ENCODE measurements at regions not wholly inside any gene's neighbourhood (a gene's known extent, or its start where the extent isn't known, plus 50 kb on each side); places are given as distances from the start of the nearest gene placed in this dataset.

- TF ChIP-seq CTCF (IDR thresholded peaks at IDR 0.05; ENCODE audit: insufficient read depth, low read length, poor library complexity, severe bottlenecking), result no peak
- no peak for TF ChIP-seq EZH2phosphoT487 (conservative IDR thresholded peaks at IDR 0.05; ENCODE audit: low read length)
Observed at GRCh38 chr2:12835733-12836132, 119.0 kb downstream of the TRIB2 start.
